BJ (cell line): ENCODE measurements at regions not wholly inside any gene's neighbourhood (a gene's known extent, or its start where the extent isn't known, plus 50 kb on each side); places are given as distances from the start of the nearest gene placed in this dataset.

ENCODE experiments used
- CTCF ChIA-PET: fragments of 350-600 bp; formaldehyde crosslinking; extraction: SDS; loops from one replicate; lab custom pipeline; 2021; ENCODE audit warnings: antibody characterized with exemption, inconsistent platforms; lab: Yijun Ruan, JAX
- POLR2A ChIA-PET: fragments of 300-600 bp; sonication (Branson Sonifier 250); formaldehyde crosslinking; extraction: SDS; loops from one replicate; lab custom pipeline; 2021; ENCODE audit warnings: antibody characterized with exemption; lab: Charles Lee
- DNase-seq: peaks from one replicate; pipeline ENCODE4 v3.0.0-alpha.2; 2011; ENCODE audit warnings: low read depth
- H3K27me3 ChIP-seq: 2 replicates; pipeline ENCODE4 v1.6.0; 2011; ENCODE audit warnings: low read length; ENCODE audit not compliant: control insufficient read depth, insufficient read depth
- H3K36me3 ChIP-seq: 2 replicates; pipeline ENCODE4 v1.5.1; 2011; ENCODE audit warnings: low read length; ENCODE audit not compliant: control insufficient read depth, insufficient read depth
- H3K4me3 ChIP-seq: 2 replicates; pipeline ENCODE4 v1.5.1; 2011; ENCODE audit warnings: low read depth, mild to moderate bottlenecking, control low read depth, low read length
- CTCF ChIP-seq: IDR thresholded peaks from 2 replicates; pipeline ENCODE4 v1.5.1; 2011; ENCODE audit warnings: low read depth, mild to moderate bottlenecking, control low read depth, inconsistent platforms, low read length, moderate library complexity; ENCODE audit not compliant: insufficient read depth

- no peak overlapping the region for H3K4me3 ChIP-seq
- no peaks in the 10 kb centered on the region for H3K27me3 ChIP-seq
- ChIA-PET CTCF (no interaction called here), POLR2A (no interaction called here)
- H3K36me3 ChIP-seq = no peaks in the 10 kb centered on the region
- no peak for TF ChIP-seq CTCF
- DNase-seq = no peak
Measured at GRCh38 chr3:144524531-144524930, 552.9 kb downstream of the DIPK2A start.

DNA sequence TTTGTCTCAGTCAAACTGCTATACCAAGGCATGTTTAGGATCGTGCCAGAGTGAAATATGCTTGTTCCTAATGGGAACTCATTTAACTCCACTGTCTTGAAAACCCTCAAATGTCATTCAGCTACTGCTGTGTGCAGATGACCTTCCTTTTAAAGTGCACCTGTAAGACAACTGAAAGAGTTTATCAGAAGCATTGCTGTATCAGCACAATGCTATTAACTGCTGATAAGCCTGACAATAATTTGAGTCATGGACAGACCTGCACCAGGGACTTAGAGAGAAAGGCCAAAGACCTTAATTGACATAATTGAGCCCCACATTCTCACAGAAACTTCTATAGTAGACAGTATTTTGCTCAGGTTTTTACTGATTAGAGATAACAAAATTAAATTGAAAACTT lies 557.9 kb downstream of the DIPK2A start:
- ChIA-PET POLR2A (no interaction called here), CTCF (no interaction called here)
- H3K27me3 ChIP-seq = no peaks in the 10 kb centered on the region
- no peaks in the 10 kb centered on the region for H3K36me3 ChIP-seq
- no peak for TF ChIP-seq CTCF
- no peak for DNase-seq
- no peak overlapping the region for H3K4me3 ChIP-seq

DNA sequence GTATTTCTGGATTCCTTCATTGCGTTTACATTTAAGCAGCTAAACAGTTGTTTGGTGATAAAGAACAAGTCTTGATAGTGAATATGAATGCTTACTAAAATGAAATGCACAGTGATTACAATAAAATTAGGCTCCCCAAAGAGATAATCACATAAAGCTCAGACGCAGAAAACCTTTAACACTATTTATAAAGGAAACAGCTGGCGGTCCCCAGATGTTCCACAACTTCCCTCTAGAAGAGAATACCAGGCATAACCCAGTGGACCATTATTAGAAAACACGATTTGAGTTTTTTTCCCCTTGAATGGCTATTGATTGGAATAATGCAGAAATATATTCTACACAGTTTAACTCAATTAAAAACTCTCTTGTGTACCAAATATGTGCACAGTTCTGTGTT lies 573.2 kb downstream of the DIPK2A start:
- no peaks in the 10 kb centered on the region for H3K27me3 ChIP-seq
- no peak overlapping the region for H3K4me3 ChIP-seq
- CTCF ChIA-PET = no interaction called here
- POLR2A ChIA-PET = no interaction called here
- TF ChIP-seq CTCF = no peak
- no peak for DNase-seq
- no peaks in the 10 kb centered on the region for H3K36me3 ChIP-seq

- no peaks in the 10 kb centered on the region for H3K36me3 ChIP-seq
- DNase-seq = no peak
- ChIA-PET POLR2A (no interaction called here), CTCF (no interaction called here)
- TF ChIP-seq CTCF = no peak
- no peaks in the 10 kb centered on the region for H3K27me3 ChIP-seq
- H3K4me3 ChIP-seq = no peak overlapping the region
Measured at GRCh38 chr3:144546539-144546938, 574.9 kb downstream of the DIPK2A start.

GRCh38 chr3:144548346-144548745 lies 576.7 kb downstream of the DIPK2A start:
- POLR2A ChIA-PET = no interaction called here
- CTCF ChIA-PET = no interaction called here

More at GRCh38 chr3:144548346-144548745, 576.7 kb downstream of the DIPK2A start:
- DNase-seq = no peak
- H3K4me3 ChIP-seq = no peak overlapping the region
- no peak for TF ChIP-seq CTCF
- no peaks in the 10 kb centered on the region for H3K36me3 ChIP-seq
- no peaks in the 10 kb centered on the region for H3K27me3 ChIP-seq
